IMR-90 (cell line): ENCODE measurements at regions not wholly inside any gene's neighbourhood (a gene's known extent, or its start where the extent isn't known, plus 50 kb on each side); places are given as distances from the start of the nearest gene placed in this dataset.
"Not testable (repeated sequence)": the region's sequence is repeated elsewhere in the genome, so short reads cannot be mapped to it uniquely, and the experiment has no call there.

Source experiments
- BHLHE40 ChIP-seq: fragments of 150-350 bp; IDR thresholded peaks from 2 replicates; pipeline ENCODE4 v1.6.1; 2016; ENCODE audit warnings: mild to moderate bottlenecking, low read depth, low read length
- CEBPB ChIP-seq: IDR thresholded peaks from 2 replicates; pipeline ENCODE4 v1.6.1; 2012; ENCODE audit warnings: low read depth, low read length, improper control_type of control experiment
- CHD1 ChIP-seq: IDR thresholded peaks from 2 replicates; pipeline ENCODE4 v1.6.1; 2012; ENCODE audit warnings: low read depth, low read length, improper control_type of control experiment
- CTCF ChIP-seq: conservative IDR thresholded peaks from 2 replicates; pipeline ENCODE4 v1.5.1; 2012; ENCODE audit warnings: mild to moderate bottlenecking, low read depth, low read length, improper control_type of control experiment
- MAFK ChIP-seq: IDR thresholded peaks from 2 replicates; pipeline ENCODE4 v1.6.1; 2012; ENCODE audit warnings: low read depth, low read length, improper control_type of control experiment
- MAZ ChIP-seq: IDR thresholded peaks from 2 replicates; pipeline ENCODE4 v1.6.1; 2012; ENCODE audit warnings: low read depth, mild to moderate bottlenecking, low read length, improper control_type of control experiment, moderate library complexity, borderline replicate concordance
- MXI1 ChIP-seq: IDR thresholded peaks from 2 replicates; pipeline ENCODE4 v1.6.1; 2012; ENCODE audit warnings: low read depth, mild to moderate bottlenecking, low read length, moderate library complexity, borderline replicate concordance
- POLR2A ChIP-seq: IDR thresholded peaks from 2 replicates; pipeline ENCODE4 v1.6.1; 2012; ENCODE audit warnings: mild to moderate bottlenecking, low read depth, low read length
- RAD21 ChIP-seq: IDR thresholded peaks from 2 replicates; pipeline ENCODE4 v1.6.1; 2012; ENCODE audit warnings: low read length, improper control_type of control experiment
- RCOR1 ChIP-seq: IDR thresholded peaks from 2 replicates; pipeline ENCODE4 v1.6.1; 2012; ENCODE audit warnings: mild to moderate bottlenecking, low read length, improper control_type of control experiment; ENCODE audit not compliant: insufficient replicate concordance
- RFX5 ChIP-seq: IDR thresholded peaks from 2 replicates; pipeline ENCODE4 v1.8.0; 2012; ENCODE audit warnings: low read depth, mild to moderate bottlenecking, low read length, moderate library complexity
- SMC3 ChIP-seq: fragments of 150-350 bp; IDR thresholded peaks from 2 replicates; pipeline ENCODE4 v1.6.1; 2016; ENCODE audit warnings: low read depth, mild to moderate bottlenecking, antibody characterized with exemption, low read length, moderate library complexity
- TF ChIP-seq, protein P1 (sequence below): fragments of 150-350 bp; IDR thresholded peaks from 2 replicates; pipeline ENCODE4 v1.6.1; 2017; ENCODE audit warnings: mild to moderate bottlenecking, antibody characterized with exemption, low read length, low read depth

DNA sequence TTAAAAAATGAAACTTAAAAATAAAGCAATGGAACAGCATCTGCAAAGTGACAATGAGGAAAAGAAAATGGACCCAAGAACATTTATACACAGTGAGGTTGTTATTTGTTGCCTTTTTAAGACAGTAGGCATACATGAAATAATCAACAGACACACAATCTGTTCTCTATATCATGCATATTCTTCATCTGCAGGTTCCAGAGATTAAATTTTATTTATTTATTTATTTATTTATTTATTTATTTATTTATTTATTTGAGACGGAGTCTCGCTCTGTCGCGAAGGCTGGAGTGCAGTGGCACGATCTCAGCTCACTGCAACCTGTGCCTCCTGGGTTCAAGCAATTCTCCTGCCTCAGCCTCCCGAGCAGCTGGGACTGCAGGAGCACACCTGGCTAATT is 114.4 kb upstream of the ATP2B1 start:
- not testable (repeated sequence) for TF ChIP-seq CTCF, POLR2A, RAD21, BHLHE40, MXI1, MAFK, CHD1, MAZ, CEBPB, RFX5, SMC3, RCOR1
- TF ChIP-seq, protein P1, sequence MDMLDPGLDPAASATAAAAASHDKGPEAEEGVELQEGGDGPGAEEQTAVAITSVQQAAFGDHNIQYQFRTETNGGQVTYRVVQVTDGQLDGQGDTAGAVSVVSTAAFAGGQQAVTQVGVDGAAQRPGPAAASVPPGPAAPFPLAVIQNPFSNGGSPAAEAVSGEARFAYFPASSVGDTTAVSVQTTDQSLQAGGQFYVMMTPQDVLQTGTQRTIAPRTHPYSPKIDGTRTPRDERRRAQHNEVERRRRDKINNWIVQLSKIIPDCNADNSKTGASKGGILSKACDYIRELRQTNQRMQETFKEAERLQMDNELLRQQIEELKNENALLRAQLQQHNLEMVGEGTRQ, result not testable (repeated sequence)
